ENCODE measurements at regions not wholly inside any gene's neighbourhood (a gene's known extent, or its start where the extent isn't known, plus 50 kb on each side); places are given as distances from the start of the nearest gene placed in this dataset.

GRCh38 chr12:25746131-25746530, 193.0 kb upstream of the LMNTD1 start:
- TF ChIP-seq CTCF (conservative IDR thresholded peaks at IDR 0.05): no peak
- no peak overlapping the region for H3T11ph ChIP-seq (ENCODE audit: low read length)
- H3K79me1 ChIP-seq (ENCODE audit: insufficient read depth, low read depth, low read length, poor library complexity, severe bottlenecking): no peaks in the 10 kb centered on the region
- Mint-ChIP-seq H3K27me3 (ENCODE audit: low read depth) (no peaks in the 10 kb centered on the region), H3K9me3 (no peaks in the 10 kb centered on the region), H3K4me3 (no peak overlapping the region), H3K4me1 (peaks cover 7 to 15% of the 10 kb centered on the region in 2 experiments), H3K36me3 (ENCODE audit: insufficient read depth in 1 of 3, low read depth in 3 of 3) (no peaks in the 10 kb centered on the region), H3K27ac (no peak overlapping the region)
- H2BK12ac ChIP-seq (ENCODE audit: insufficient read length, low read depth, low read length): no peak overlapping the region
- no peaks in the 10 kb centered on the region for H4K20me1 ChIP-seq (ENCODE audit: control insufficient read depth, insufficient read depth, insufficient read length)
- no peak overlapping the region for H3K4ac ChIP-seq (ENCODE audit: low read depth, low read length)
- no peak overlapping the region for H4K8ac ChIP-seq (replicated peaks; ENCODE audit: insufficient read length, low read depth, low read length)
- H2BK120ac ChIP-seq (ENCODE audit: low read depth, low read length, poor library complexity, severe bottlenecking): no peak overlapping the region
- H3K27me3 ChIP-seq (ENCODE audit: insufficient read depth, low read length): no peaks in the 10 kb centered on the region
- H3K79me2 ChIP-seq (ENCODE audit: insufficient read depth, low read length): no peaks in the 10 kb centered on the region
- H4K91ac ChIP-seq (ENCODE audit: insufficient read length, low read depth, low read length): no peak overlapping the region
- no peak overlapping the region for H3K27ac ChIP-seq (ENCODE audit: insufficient read length, low read depth, low read length)
- H3K9me3 ChIP-seq (ENCODE audit: control insufficient read depth, low read depth, low read length): no peaks in the 10 kb centered on the region
- H3K56ac ChIP-seq (ENCODE audit: insufficient read length, low read depth, low read length): no peak overlapping the region
- no peak overlapping the region for H3K4me2 ChIP-seq (ENCODE audit: insufficient read depth, insufficient read length, low read length)
- no peaks in the 10 kb centered on the region for H3K23me2 ChIP-seq (ENCODE audit: insufficient read length, low read depth, low read length, poor library complexity, severe bottlenecking)
- H2BK15ac ChIP-seq (ENCODE audit: low read depth, low read length): no peak overlapping the region
- DNase-seq: no peak
- H2BK5ac ChIP-seq (ENCODE audit: insufficient read length, low read length): no peak overlapping the region
- no peak overlapping the region for H2AFZ ChIP-seq (ENCODE audit: low read length)
- no peak overlapping the region for H4K5ac ChIP-seq (ENCODE audit: insufficient read length, low read depth, low read length)
- H2BK20ac ChIP-seq (ENCODE audit: low read depth, low read length, poor library complexity, severe bottlenecking): no peak overlapping the region
- no peak overlapping the region for H3K9ac ChIP-seq (ENCODE audit: extremely low read depth, insufficient read length, low read length)
- no peak overlapping the region for H3K18ac ChIP-seq (ENCODE audit: insufficient read length, low read depth, low read length)
- H3K14ac ChIP-seq (ENCODE audit: insufficient read depth, low read length): no peak overlapping the region
- no peak overlapping the region for H2AK5ac ChIP-seq (ENCODE audit: insufficient read length, low read length)
- no peaks in the 10 kb centered on the region; the same call in 1 of the 2 replicates for H3K4me1 ChIP-seq (ENCODE audit: insufficient read depth, low read length)
- no peak overlapping the region for H3K23ac ChIP-seq (ENCODE audit: insufficient read length, low read depth, low read length)
